HG02642 (cell line): ENCODE measurements at regions not wholly inside any gene's neighbourhood (a gene's known extent, or its start where the extent isn't known, plus 50 kb on each side); places are given as distances from the start of the nearest gene placed in this dataset.
A peak's percentile ranks its signal among the peaks of the same experiment; 100 is the strongest.

ENCODE experiments used
- ATAC-seq: cut with Tn5 transposase; IDR thresholded peaks from one replicate; pipeline ENCODE4 v1.9.1; 2021; ENCODE audit warnings: mild to moderate bottlenecking; ENCODE audit not compliant: unreplicated experiment, poor library complexity

DNA sequence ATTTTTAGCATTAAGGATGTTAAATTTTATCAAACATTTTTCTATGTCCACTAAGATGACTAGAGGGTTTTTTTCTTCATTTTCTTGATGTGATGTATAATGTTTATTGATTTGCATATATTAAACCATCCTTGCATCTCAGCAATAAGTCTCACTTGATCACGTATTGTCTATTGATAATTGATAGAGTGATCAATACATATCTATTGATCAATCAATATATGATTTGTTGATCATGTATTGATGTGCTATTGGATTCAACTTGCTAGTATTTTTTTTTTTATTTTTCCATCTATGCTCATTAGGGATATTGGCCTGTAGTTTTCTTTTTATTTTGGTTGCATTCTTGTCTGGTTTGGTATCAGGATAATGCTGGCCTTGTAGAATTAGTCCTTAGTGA is 2202.0 kb downstream of the PCDH9 start:
- ATAC-seq = no peak

DNA sequence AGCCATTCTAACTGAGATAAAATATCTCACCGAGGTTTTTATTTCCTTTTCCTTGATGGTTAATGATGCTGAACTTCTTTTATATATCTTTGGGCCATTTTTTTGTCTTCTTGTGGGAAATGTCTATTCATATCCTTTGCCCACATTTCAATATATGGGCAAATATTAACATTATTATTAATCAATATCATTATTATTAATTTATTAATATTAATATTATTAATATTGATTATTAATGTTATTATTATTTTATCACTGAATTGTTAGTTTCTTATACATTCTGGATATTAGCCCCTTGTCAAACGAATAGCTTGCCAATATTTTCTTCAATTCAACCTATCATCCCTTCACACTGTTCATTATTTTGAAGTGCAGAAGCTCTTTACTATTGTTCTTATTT is 2203.6 kb downstream of the PCDH9 start:
- ATAC-seq = no peak

DNA sequence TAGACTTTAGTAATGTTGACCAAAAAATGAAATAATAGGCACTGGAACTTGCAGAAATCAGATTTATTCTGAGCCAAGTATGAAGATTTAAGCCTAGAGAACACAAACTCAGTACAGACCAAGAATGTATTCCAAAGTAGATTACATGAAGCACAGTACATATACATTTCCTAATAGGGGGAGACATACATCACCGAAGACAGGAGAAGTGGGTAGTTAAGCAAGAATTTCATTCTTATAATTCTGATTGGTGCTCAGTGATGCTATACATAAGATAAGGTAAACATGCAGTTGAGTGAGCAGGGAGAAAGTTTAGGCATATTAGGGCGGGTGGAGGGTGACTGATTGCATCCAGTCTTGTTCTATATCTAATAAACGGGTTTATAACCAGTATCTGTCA is 2218.8 kb downstream of the PCDH9 start:
- no peak for ATAC-seq

DNA sequence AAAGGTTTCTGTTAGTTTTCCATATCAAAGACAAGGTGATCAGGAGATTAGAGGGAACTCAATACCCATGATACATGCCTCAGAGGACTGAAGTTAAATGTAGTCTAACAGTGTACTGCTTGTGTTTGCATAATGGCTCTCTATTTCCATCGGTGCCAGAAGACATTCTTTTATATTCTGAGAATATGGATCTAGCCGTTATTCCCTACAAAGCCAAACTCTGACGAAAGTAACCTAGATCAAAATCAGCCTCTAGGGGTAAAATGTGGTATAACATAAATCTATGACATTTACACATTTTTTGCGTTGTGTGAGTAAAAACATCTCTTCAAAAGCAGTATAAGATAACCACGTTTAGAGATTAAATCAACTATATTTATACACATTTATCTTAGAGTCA is 2232.7 kb downstream of the PCDH9 start:
- no peak for ATAC-seq

DNA sequence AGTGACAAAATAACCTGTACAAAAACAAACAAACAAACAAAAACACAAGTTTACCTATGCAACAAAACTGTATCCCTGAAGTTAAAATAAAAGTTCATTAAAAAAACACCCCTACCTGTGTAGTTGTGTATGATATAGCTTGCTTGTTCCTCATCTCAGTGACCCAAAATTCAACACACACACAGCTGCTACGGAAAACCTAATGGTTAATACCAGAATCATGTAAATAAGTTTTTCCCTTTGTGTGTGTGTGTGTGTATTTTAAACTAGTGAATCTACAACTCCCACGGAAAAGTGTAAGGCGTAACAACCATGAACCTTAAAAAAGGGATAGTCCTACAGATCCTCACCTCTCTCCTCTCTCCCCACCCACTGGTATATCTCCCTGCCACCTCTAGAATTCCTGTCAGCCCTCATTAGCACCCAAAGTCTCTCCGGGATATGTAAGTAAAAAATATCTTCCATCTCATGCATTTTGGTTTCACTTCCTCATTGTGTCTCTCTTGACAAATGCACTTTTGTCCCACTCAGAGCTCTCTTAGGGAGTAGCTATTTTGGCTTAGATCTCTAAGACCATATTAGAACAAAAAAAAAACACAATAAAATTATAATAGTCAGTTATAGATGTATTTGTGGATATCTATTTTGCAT is 2236.5 kb downstream of the PCDH9 start:
- ATAC-seq = no peak

DNA sequence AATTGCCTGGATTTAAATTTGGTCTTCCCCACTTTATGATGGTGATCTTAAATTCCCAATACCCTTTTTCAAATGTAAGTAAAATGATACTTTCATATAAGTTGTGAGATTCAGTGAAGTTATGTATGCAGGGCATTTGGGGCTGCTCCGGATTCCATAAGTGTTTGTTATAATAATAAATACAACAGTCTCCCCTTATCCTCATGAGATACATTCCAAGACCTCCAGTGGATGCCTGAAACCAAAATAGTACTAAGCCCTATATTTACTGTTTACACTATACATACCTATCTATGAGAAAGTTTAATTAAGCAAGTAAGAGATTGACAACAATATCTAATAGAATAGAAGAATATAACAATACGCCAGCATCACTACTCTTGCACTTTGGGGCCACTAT is 2237.8 kb downstream of the PCDH9 start:
- no peak for ATAC-seq

DNA sequence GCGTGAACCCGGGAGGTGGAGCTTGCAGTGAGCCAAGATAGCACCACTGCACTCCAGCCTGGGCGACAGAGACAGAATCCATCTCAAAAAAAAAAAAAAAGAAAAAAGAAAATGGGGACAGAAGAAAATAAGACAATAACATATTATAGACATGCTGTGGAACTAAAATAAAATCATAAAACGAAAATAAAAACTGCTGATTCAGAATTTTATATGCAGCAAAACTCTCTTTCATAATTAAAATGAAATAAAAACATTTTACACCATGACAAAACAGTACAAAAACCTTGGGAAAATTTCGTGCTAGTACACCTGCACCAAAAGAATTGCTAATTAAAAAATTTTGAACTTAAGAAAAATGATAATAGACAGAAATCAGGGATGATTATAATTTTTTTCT is 2245.1 kb downstream of the PCDH9 start:
- ATAC-seq = no peak

DNA sequence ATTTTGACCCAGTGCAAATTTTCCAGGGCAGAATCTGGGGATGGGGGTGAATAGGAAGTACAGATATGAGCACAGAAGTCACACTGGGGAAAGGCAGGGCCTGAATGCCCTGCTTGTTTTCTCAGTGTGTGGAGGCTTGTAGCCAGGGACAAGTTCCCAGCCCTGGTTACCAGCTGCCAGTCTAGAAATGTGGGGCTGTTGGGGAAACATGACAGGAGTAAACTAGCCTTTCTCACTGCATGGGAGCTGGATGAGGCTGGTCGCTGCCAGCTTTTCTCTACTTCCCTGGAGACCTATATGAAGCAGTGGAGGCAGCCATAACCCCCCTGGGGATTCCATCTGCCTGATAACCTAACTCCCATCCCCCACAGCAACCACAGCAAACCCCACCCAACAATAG is 2267.7 kb downstream of the PCDH9 start:
- ATAC-seq = no peak

DNA sequence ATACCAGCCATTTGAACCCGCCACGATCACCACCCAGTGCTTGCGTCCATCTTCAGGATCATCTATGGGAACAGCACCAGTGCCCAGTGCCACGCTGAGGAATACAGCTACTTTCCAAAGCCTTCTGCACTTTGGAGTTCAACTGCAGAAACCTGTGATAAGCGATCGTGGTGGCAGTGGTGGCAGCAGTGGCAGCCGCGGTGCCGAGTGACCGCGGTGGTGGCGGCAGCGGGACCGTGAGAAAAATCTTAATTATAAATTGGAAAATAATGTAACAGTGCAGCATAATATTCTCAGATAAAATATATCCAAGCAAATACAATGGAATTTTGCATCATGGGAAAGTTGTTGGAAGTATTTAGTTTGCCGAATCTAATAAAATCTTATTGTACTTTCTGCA is 2270.9 kb downstream of the PCDH9 start:
- ATAC-seq = no peak

DNA sequence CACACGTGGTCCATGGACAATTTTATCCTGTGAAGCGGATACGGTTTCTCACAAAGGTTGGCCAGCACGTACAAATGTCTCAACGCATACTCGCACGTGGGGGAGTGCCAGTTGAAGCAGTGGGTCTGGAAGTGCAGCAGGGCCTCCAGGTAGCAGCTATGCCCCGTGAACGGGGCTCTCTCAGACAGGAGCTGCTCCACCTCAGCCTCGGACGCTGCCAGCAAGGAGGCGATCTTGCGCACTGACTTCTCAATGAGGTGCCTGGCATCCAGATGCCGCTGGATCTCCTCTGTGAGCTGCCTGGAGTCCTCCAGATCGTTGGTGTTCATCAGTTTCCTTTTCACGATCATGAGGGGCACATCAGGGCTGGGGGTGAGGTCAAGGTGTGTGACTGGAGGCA is 2272.0 kb downstream of the PCDH9 start:
- no peak for ATAC-seq

DNA sequence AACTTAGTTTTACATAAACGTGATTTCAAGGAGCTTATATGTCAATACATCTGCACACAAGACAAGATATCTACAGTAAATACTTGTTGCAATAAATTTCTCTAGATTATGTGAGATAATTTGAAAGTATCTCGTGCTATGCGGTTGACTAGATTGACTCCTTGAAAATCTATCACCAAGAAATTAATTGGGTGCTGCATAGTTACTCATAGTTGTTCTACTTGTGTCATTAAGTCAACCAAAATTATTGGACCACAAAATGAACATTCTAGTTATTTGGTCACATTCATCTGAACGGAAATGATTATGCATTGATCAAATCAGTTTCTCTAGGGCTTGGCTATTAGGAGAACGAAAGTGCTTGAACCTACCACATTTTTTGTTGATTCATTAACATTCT is 2291.5 kb downstream of the PCDH9 start:
- ATAC-seq = no peak

DNA sequence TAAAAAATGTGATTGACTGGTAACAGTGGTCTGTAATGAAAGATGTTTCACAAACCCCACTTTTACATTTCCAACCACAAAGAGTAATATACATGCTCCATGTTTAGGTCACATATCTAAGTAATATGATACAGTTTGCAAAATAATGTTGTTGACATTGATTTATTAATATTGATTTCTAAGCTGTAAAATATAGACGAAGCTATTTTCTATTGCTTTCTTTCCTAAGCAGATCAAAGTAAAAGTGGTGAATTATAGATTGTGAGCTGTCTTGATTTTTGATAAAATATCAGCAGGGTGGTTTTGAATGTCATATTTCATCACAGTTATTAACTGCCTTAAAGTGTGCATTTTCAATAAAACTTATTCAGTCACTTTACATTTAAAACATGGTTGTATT is 2292.8 kb downstream of the PCDH9 start:
- ATAC-seq = no peak

DNA sequence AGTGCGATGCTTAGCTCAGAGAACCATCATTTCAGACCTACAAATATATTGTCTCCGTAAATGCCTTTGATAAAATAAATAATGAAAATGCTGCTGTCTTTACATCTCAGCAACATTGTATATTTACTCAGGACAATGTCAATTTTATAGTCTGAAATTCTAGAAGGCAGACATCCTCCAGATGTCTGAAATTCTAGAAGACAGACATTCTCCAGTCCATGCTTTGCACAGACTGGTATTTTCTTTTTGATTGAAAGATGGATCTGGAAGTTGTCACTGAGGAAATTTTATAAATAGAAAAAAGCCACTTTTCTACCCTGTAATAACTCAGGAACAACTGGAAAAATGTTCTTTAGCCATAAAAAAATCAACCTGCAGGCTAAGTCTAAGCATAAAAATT is 2293.3 kb downstream of the PCDH9 start:
- no peak for ATAC-seq

DNA sequence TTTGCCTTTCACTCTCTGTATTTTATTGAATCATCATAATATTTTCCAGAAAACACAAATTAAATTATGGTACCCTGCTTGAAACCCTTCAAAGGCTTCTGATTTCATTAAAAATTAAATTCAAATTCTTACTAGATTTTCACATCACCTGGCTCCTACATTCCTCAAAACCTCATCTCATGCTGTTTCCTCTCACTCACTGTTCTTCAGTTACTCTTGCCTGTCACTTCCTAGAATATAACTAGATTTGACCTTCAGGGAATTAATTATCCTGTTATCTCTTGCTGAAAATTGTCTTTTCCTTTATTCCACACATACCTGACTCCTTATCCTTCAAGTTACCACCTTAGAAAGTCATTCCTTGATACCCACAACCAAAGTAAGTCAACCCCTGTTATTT is 2294.7 kb downstream of the PCDH9 start:
- no peak for ATAC-seq

DNA sequence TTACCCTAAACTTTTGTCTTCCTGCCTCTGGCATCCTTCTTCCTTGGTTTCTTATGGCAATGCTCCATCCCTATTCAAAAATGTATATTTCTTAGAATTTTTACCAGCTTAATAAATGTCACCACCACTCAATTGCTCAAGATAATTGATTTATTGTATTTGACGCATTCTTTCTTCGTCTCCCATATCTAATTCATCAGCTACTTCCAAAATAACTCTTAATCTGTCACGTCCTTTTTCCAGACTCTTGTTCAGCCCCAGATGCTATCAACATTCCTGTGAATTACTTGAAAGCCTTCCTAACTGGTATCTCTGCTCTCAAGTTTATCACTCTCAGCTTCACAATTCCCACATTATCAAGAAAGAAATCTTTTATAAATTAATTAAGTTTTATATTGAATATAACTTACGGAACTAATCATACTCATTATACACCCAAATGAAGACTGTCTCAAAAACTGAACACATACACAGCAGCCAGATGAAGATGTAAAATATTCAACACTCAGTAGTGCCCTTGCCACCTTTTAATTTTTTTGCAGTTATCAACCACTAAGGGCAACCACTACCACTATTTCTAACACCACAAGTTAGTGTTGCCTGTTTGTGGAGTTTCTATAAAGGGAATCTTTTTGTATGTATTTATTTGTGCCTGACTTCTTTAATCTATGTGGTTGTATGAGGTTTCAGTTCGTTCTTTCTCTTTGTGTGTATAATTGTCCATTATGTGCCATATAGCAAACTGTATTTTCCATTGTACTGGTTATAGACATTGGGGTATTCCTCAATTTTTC is 2295.4 kb downstream of the PCDH9 start:
- no peak for ATAC-seq

DNA sequence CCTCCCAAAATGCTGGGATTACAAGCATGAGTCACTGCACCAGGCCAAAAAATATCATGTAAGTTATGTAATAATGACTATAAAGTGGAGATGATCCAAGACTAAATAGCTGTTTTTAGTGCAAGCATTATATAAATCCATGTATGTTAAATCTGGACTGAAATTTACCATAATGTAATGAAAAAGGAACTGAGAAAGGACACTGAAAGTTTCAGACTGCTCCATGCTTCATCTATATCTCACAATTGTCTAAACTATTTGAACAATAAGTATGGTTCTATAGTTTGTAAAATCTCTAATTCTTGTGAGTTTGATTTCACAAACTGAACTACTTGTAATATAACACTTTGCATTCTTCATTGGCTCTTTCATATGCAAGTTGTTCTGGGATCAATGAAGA is 2299.5 kb downstream of the PCDH9 start:
- ATAC-seq = no peak

DNA sequence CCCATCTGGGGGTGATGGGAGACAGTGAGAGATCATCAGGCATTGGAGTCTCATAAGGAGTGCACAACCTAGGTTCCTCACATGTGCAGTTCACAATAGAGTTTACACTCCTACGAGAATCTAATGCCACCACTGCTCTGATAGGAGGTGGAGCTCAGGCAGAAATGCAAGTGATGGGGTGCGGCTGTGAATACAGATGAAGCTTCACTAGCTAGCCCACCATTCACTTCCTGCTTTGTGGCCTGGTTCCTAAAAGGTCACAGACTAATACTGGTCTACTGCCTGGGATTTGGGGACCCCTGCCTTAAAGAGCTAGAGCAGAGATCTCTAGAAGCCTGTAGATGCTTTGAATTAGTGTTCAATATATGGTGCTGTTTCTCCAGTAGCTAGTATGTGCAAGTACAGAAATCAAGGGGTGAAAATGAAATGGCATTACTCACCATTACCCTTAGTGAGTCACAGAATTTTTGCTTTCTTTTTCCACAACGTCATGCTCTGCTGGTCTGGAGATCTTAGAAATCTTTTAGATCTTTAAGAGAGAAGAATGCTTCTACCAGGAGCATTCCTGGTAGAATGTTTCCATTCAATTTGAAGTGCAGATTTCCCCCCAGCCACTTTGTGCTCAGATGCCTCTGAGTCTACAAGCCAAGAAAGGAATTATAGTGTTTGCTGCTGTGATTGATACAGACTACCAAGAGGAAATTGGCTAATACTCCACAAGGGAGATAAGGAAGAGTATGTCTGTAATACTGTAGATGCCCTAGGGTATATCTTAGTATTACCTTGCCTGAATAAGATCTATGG is 2301.2 kb downstream of the PCDH9 start:
- ATAC-seq = peak; percentile 82

DNA sequence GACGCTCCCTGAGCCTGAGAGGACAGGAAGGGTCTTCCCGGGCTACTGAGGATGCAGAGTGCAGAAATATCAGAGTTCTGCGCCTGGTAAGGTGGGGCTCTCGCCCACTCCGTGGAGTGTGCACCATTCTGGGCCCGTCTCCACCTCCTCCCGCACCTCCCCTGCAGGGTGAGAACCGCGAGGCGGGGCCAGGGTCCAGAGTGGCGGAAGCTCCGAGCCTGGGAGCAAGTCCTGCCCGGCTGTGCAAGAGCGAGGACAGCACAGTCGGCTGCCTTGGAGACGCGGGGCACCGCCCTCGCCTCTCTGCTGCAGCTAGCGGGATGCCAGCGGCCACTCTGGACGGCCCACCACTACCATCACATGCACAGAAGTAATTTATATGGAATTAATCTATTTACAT is 2304.4 kb downstream of the PCDH9 start:
- no peak for ATAC-seq

DNA sequence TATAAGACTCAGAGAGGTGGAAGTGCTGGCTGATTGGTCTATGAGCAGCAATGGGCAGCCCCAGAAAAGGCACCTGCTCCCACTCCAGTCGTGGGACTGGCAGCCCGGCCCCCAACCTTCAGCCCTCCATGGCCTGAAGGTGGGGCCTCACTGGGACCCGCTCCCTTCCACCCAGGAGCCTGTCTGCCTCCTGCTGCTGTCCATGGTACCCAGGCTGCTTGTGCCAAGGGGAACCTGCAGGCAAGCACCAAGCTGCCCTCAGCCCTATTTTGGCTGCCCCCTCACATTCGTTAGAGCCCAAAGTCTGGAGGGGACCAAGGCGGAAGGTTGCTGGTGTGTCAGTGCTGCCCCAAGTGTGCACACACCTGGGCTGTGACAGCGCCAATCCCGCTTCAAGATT is 2304.9 kb downstream of the PCDH9 start:
- no peak for ATAC-seq

DNA sequence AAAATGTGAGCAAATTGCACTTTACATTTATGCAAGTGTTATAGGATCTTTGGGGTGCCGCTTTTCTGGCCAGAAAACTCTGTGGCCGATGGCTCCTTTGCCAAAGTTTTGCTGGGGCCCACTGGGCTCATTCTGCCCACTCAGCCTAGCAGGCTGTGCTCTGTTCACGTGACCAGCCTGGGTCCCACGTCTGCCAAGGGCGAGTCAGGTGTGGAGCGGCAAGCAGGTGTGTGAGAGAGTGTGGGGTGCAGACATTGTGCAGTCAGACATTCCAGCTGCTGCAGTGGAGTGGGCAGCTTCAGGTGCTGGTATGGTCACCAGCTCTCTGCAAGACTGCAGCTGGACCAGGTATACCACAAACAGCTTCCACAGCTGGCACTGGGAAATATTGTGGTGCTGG is 2305.7 kb downstream of the PCDH9 start:
- ATAC-seq = no peak

DNA sequence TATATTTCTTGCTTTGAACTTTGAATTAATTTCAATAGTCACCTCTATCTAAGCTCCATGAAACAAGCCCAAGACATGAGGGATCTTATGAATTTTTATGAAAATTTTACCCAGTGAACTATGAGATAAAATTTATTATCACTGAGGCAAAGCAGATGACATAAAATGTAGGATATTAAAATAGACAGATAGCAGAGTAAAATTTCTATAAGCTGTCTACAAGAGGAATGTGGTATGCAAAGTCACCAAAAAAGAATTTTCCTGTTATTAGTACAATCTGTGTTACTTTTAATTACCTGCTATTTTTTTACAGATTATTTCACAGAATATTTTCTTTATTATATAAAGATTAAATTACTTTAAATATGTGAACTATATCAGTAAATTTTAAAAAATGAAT is 2312.6 kb downstream of the PCDH9 start:
- no peak for ATAC-seq
